ENCODE measurements at regions not wholly inside any gene's neighbourhood (a gene's known extent, or its start where the extent isn't known, plus 50 kb on each side); places are given as distances from the start of the nearest gene placed in this dataset.

GRCh38 chr22:34055525-34056200, 135.4 kb upstream of the LARGE1 start:
- DNase-seq: peak; percentile 7

GRCh38 chr22:34057726-34058125, 137.4 kb upstream of the LARGE1 start:
- no peak for DNase-seq

GRCh38 chr22:34064696-34065095, 144.4 kb upstream of the LARGE1 start:
- no peak for DNase-seq

- no peak for DNase-seq
These were observed 146.8 kb upstream of the LARGE1 start for GRCh38 chr22:34067031-34067430.

GRCh38 chr22:34068001-34068400, 147.7 kb upstream of the LARGE1 start:
- DNase-seq: no peak

GRCh38 chr22:34070051-34070450, 149.8 kb upstream of the LARGE1 start:
- DNase-seq: no peak

- DNase-seq: no peak
These were observed 150.3 kb upstream of the LARGE1 start for GRCh38 chr22:34070531-34070930.

GRCh38 chr22:34072585-34072984, 152.3 kb upstream of the LARGE1 start:
- no peak for DNase-seq

GRCh38 chr22:34080433-34080832, 160.2 kb upstream of the LARGE1 start:
- no peak for DNase-seq

GRCh38 chr22:34096770-34097169, 176.5 kb upstream of the LARGE1 start:
- DNase-seq: no peak

- DNase-seq: no peak
These were observed 179.0 kb upstream of the LARGE1 start for GRCh38 chr22:34099278-34099677.

- no peak for DNase-seq
These were observed 182.4 kb upstream of the LARGE1 start for GRCh38 chr22:34102633-34103032.

- peak; percentile 56 for DNase-seq
These were observed 185.3 kb upstream of the LARGE1 start for GRCh38 chr22:34105461-34106062.

- no peak for DNase-seq
These were observed 187.9 kb upstream of the LARGE1 start for GRCh38 chr22:34108168-34108567.

GRCh38 chr22:34111210-34111824, 191.0 kb upstream of the LARGE1 start:
- peak; percentile 25 for DNase-seq

GRCh38 chr22:34113381-34113780, 193.1 kb upstream of the LARGE1 start:
- no peak for DNase-seq

- DNase-seq: no peak
These were observed 194.1 kb upstream of the LARGE1 start for GRCh38 chr22:34114406-34114805.

- no peak for DNase-seq
These were observed 195.4 kb upstream of the LARGE1 start for GRCh38 chr22:34115722-34116121.

- DNase-seq: no peak
These were observed 195.8 kb upstream of the LARGE1 start for GRCh38 chr22:34116126-34116525.

- DNase-seq: no peak
These were observed 201.8 kb upstream of the LARGE1 start for GRCh38 chr22:34122042-34122441.

GRCh38 chr22:34129691-34130486, 209.6 kb upstream of the LARGE1 start:
- no peak for DNase-seq

GRCh38 chr22:34135749-34136148, 215.5 kb upstream of the LARGE1 start:
- no peak for DNase-seq

GRCh38 chr22:34150023-34150422, 229.7 kb upstream of the LARGE1 start:
- no peak for DNase-seq

GRCh38 chr22:34159491-34159890, 239.2 kb upstream of the LARGE1 start:
- no peak for DNase-seq
